HEK293T (cell line): ENCODE measurements at regions not wholly inside any gene's neighbourhood (a gene's known extent, or its start where the extent isn't known, plus 50 kb on each side); places are given as distances from the start of the nearest gene placed in this dataset.

Source experiments
- ARNT ChIP-seq: fragments of 450-650 bp; IDR thresholded peaks from 2 replicates; pipeline ENCODE4 v1.6.1; 2017; ENCODE audit warnings: mild to moderate bottlenecking
- BHLHE40 ChIP-seq: fragments of 450-650 bp; IDR thresholded peaks from 2 replicates; pipeline ENCODE4 v1.6.1; 2016; ENCODE audit warnings: mild to moderate bottlenecking, moderate library complexity, borderline replicate concordance
- CTBP1 ChIP-seq: fragments of 450-650 bp; IDR thresholded peaks from 2 replicates; pipeline ENCODE4 v1.6.1; 2016; ENCODE audit warnings: borderline replicate concordance
- ELF4 ChIP-seq: fragments of 450-650 bp; IDR thresholded peaks from 2 replicates; pipeline ENCODE4 v1.6.1; 2017; ENCODE audit warnings: antibody characterized with exemption
- FOXA1 ChIP-seq: fragments of 450-650 bp; IDR thresholded peaks from 2 replicates; pipeline ENCODE4 v1.6.1; 2016; ENCODE audit warnings: mild to moderate bottlenecking
- FOXK2 ChIP-seq: fragments of 450-650 bp; IDR thresholded peaks from 2 replicates; pipeline ENCODE4 v1.6.1; 2016; ENCODE audit warnings: mild to moderate bottlenecking
- FOXM1 ChIP-seq: fragments of 450-650 bp; IDR thresholded peaks from 2 replicates; pipeline ENCODE4 v1.6.1; 2017; ENCODE audit warnings: mild to moderate bottlenecking, borderline replicate concordance
- HDGF ChIP-seq: fragments of 450-650 bp; IDR thresholded peaks from 2 replicates; pipeline ENCODE4 v1.6.1; 2017; ENCODE audit warnings: antibody characterized with exemption, borderline replicate concordance
- L3MBTL2 ChIP-seq: fragments of 450-650 bp; conservative IDR thresholded peaks from 2 replicates; pipeline ENCODE4 v1.6.1; 2016; ENCODE audit warnings: mild to moderate bottlenecking
- NFRKB ChIP-seq: fragments of 450-650 bp; IDR thresholded peaks from 2 replicates; pipeline ENCODE4 v1.6.1; 2016; ENCODE audit warnings: mild to moderate bottlenecking, moderate library complexity
- SP1 ChIP-seq: fragments of 450-650 bp; IDR thresholded peaks from 2 replicates; pipeline ENCODE4 v1.6.1; 2017
- SUZ12 ChIP-seq: fragments of 450-650 bp; IDR thresholded peaks from 2 replicates; pipeline ENCODE4 v1.6.1; 2016; ENCODE audit warnings: mild to moderate bottlenecking
- TARDBP ChIP-seq: fragments of 450-650 bp; IDR thresholded peaks from 2 replicates; pipeline ENCODE4 v1.6.1; 2016
- TF ChIP-seq, protein P1 (sequence below): fragments of 450-650 bp; IDR thresholded peaks from 2 replicates; pipeline ENCODE4 v1.6.1; 2016

DNA sequence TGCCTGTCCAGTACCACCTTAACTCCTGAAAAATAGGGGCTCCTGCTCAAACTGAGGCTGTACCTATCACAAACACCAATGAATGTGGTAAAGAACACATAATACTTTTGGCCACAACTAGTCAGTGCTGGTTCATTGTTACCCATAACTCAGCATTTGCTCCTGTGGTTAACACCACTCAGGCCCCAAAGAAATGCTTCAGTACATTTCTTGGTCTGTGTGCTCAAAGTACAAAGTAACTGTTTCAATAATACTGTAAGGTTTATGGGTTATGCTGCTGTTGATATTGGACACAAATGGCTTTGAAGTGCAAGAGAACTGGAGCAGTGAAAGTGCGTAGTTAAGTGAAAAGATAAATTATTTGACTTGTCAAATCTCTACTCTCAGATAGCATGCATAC is 95.0 kb upstream of the TACR1 start:
- no peak for TF ChIP-seq HDGF
- TF ChIP-seq FOXA1: no peak
- TF ChIP-seq SP1: no peak
- TF ChIP-seq NFRKB: no peak
- no peak for TF ChIP-seq SUZ12
- TF ChIP-seq FOXM1: no peak
- TF ChIP-seq, protein P1, sequence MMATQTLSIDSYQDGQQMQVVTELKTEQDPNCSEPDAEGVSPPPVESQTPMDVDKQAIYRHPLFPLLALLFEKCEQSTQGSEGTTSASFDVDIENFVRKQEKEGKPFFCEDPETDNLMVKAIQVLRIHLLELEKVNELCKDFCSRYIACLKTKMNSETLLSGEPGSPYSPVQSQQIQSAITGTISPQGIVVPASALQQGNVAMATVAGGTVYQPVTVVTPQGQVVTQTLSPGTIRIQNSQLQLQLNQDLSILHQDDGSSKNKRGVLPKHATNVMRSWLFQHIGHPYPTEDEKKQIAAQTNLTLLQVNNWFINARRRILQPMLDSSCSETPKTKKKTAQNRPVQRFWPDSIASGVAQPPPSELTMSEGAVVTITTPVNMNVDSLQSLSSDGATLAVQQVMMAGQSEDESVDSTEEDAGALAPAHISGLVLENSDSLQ: no peak
- TF ChIP-seq TARDBP: no peak
- no peak for TF ChIP-seq CTBP1
- no peak for TF ChIP-seq ARNT
- no peak for TF ChIP-seq ELF4
- TF ChIP-seq BHLHE40: no peak
- TF ChIP-seq FOXK2: no peak
- no peak for TF ChIP-seq L3MBTL2
